ENCODE measurements at regions not wholly inside any gene's neighbourhood (a gene's known extent, or its start where the extent isn't known, plus 50 kb on each side); places are given as distances from the start of the nearest gene placed in this dataset.

DNA sequence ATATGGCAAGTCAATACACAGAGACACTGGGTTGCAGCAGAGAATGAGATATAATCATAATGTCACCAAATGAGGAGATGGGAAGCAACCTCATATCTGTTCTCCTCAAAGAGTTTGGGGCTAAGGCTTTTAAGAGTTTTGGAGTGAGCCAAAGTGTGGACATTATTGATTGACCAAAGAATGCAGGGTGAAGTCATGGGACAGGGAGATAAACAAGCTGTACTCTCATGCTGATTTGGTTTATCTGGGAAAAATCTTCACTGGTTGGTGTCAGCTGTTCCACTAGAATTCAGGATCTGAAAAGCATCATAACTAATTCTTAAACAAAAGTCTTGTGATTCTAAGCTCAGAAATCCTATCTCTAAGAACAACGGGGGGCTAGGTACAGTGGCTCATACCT is 585.9 kb upstream of the NRP1 start:
- no peak overlapping the region; a peak in 1 of 7 replicates for H3K9ac ChIP-seq (replicated peaks in 1 of 4; ENCODE audit: extremely low read depth in 1 of 4, low read depth in 3 of 4, low read length in 3 of 4)
- no peak overlapping the region for H3K23ac ChIP-seq (ENCODE audit: insufficient read length)
- no peak overlapping the region for H3K4ac ChIP-seq (replicated peaks; ENCODE audit: insufficient read length, low read depth, low read length)
- no peak overlapping the region for H2BK5ac ChIP-seq (ENCODE audit: low read depth, low read length)
- no peak overlapping the region for H3K14ac ChIP-seq (ENCODE audit: insufficient read length)
- H3K4me2 ChIP-seq (ENCODE audit: insufficient read depth in 1 of 2, low read depth in 2 of 2, low read length in 2 of 2) = no peak overlapping the region
- no peak overlapping the region for H2BK15ac ChIP-seq (ENCODE audit: low read length)
- H4K5ac ChIP-seq (ENCODE audit: insufficient read length, low read depth, low read length) = no peak overlapping the region
- ChIA-PET CTCF (ENCODE audit: partially characterized antibody) (interaction anchor here (1.4 kb wide), 1 partner anchor 14 kb away, joined by 3 read pairs; no protein-coding TSS in a partner anchor), POLR2A (ENCODE audit: partially characterized antibody) (interaction anchor here (0.6 kb wide), 1 partner anchor 203 kb away, joined by 4 read pairs; no protein-coding TSS in a partner anchor)
- no peaks in the 10 kb centered on the region for H3K79me1 ChIP-seq (ENCODE audit: low read depth, low read length)
- FAIRE-seq = no peak
- no peak overlapping the region for H2AFZ ChIP-seq (ENCODE audit: low read length)
- no peaks in the 10 kb centered on the region for H4K20me1 ChIP-seq (replicated peaks in 1 of 2; ENCODE audit: control insufficient read depth in 1 of 2, insufficient read depth in 2 of 2, low read length in 2 of 2)
- no peaks in the 10 kb centered on the region for H3K27me3 ChIP-seq (replicated peaks in 1 of 4; ENCODE audit: control insufficient read depth in 3 of 4, extremely low read depth in 1 of 4, insufficient read depth in 3 of 4, low read length in 3 of 4)
- H4K8ac ChIP-seq (ENCODE audit: extremely low read depth, insufficient read depth, low read length) = no peak overlapping the region
- H3K23me2 ChIP-seq (ENCODE audit: low read depth, low read length) = no peaks in the 10 kb centered on the region
- no peaks in the 10 kb centered on the region for H3K4me1 ChIP-seq (replicated peaks in 1 of 4; ENCODE audit: control insufficient read depth in 3 of 4, insufficient read depth in 4 of 4, low read length in 3 of 4)
- H2AK5ac ChIP-seq (ENCODE audit: low read depth, low read length) = no peak overlapping the region
- H3K27ac ChIP-seq (ENCODE audit: low read depth, low read length) = no peak overlapping the region
- no peak overlapping the region for H2BK20ac ChIP-seq (ENCODE audit: low read length)
- H3K36me3 ChIP-seq (ENCODE audit: control insufficient read depth in 2 of 4, insufficient read depth in 4 of 4, low read length in 3 of 4) = no peaks in the 10 kb centered on the region
- no peaks in the 10 kb centered on the region for H3K79me2 ChIP-seq (ENCODE audit: control insufficient read depth in 1 of 2, insufficient read depth in 2 of 2, low read length in 2 of 2)
- 86% methylated on average over 1 of the region's 1 CpG; no CpG with 5 or more reads in 1 of the 2 experiments for WGBS, 2 experiments (ENCODE audit: extremely low coverage in 1 of 2, insufficient coverage in 1 of 2, insufficient read length in 1 of 2, insufficient replicate concordance in 2 of 2, low coverage in 1 of 2, low lambda C conversion rate in 2 of 2, missing lambda C conversion rate in 1 of 2)
- no peak overlapping the region for H3K56ac ChIP-seq (replicated peaks; ENCODE audit: insufficient read length, low read depth, low read length)
- no peak overlapping the region for H4K91ac ChIP-seq (replicated peaks; ENCODE audit: insufficient read length, low read length)
- H3K9me3 ChIP-seq (ENCODE audit: insufficient read depth in 2 of 2, low read depth in 1 of 2, low read length in 1 of 2) = no peaks in the 10 kb centered on the region
- H2BK12ac ChIP-seq (ENCODE audit: low read depth, low read length) = no peak overlapping the region
- no peak overlapping the region for H3K18ac ChIP-seq (ENCODE audit: extremely low read depth, low read length)
- no peak overlapping the region for H2BK120ac ChIP-seq (replicated peaks; ENCODE audit: low read depth, low read length)
- no peak for DNase-seq (ENCODE audit: low read depth in 1 of 2, low spot score in 2 of 2)
- no peak overlapping the region for H3K4me3 ChIP-seq (ENCODE audit: extremely low read depth in 1 of 4, insufficient read depth in 2 of 4, low read depth in 3 of 4, low read length in 4 of 4)
- no peak for TF ChIP-seq TBP (IDR thresholded peaks at IDR 0.05; ENCODE audit: low read depth, low read length)
- TF ChIP-seq NRF1 (IDR thresholded peaks at IDR 0.05; ENCODE audit: low read depth, low read length) = no peak
- TF ChIP-seq CBX8 (IDR thresholded peaks at IDR 0.05; ENCODE audit: borderline replicate concordance, low read depth, low read length) = no peak
- no peak for TF ChIP-seq CREB1 (IDR thresholded peaks at IDR 0.05)
- no peak for TF ChIP-seq GTF2F1 (IDR thresholded peaks at IDR 0.05; ENCODE audit: borderline replicate concordance, low read depth, low read length)
- no peak for TF ChIP-seq HDAC6 (IDR thresholded peaks at IDR 0.05; ENCODE audit: low read depth, low read length)
- no peak for TF ChIP-seq SRF (IDR thresholded peaks at IDR 0.05; ENCODE audit: low read depth, low read length)
- no peak for TF ChIP-seq SIRT6 (IDR thresholded peaks at IDR 0.05; ENCODE audit: low read length)
- TF ChIP-seq, protein P1, sequence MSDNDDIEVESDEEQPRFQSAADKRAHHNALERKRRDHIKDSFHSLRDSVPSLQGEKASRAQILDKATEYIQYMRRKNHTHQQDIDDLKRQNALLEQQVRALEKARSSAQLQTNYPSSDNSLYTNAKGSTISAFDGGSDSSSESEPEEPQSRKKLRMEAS (IDR thresholded peaks at IDR 0.05) = no peak
- TF ChIP-seq CBX5 (IDR thresholded peaks at IDR 0.05; ENCODE audit: low read depth, low read length) = no peak
- no peak for TF ChIP-seq TCF12 (IDR thresholded peaks at IDR 0.05; ENCODE audit: low read depth, low read length)
- TF ChIP-seq JUND (IDR thresholded peaks at IDR 0.05; ENCODE audit: low read length) = no peak
- no peak for TF ChIP-seq EZH2 (IDR thresholded peaks at IDR 0.05; ENCODE audit: low read depth, low read length, severe bottlenecking)
- TF ChIP-seq SAP30 (IDR thresholded peaks at IDR 0.05; ENCODE audit: insufficient read depth, insufficient replicate concordance, low read length) = no peak
- no peak for TF ChIP-seq BACH1 (IDR thresholded peaks at IDR 0.05; ENCODE audit: low read length)
- no peak for TF ChIP-seq PHF8 (conservative IDR thresholded peaks at IDR 0.05; ENCODE audit: low read depth, low read length)

Measured in H1 (cell line).